ENCODE measurements at regions not wholly inside any gene's neighbourhood (a gene's known extent, or its start where the extent isn't known, plus 50 kb on each side); places are given as distances from the start of the nearest gene placed in this dataset.

GRCh38 chr14:39576258-39576657, 144.0 kb upstream of the FBXO33 start:
- no peaks in the 10 kb centered on the region for H3K79me2 ChIP-seq (ENCODE audit: insufficient read depth, low read length)
- TF ChIP-seq EZH2phosphoT487 (conservative IDR thresholded peaks at IDR 0.05; ENCODE audit: low read length) (no peak), CTCF (IDR thresholded peaks at IDR 0.05; ENCODE audit: insufficient read depth, low read length, poor library complexity, severe bottlenecking) (no peak)
- no peaks in the 10 kb centered on the region for H3F3A ChIP-seq (ENCODE audit: insufficient read depth)
- no peaks in the 10 kb centered on the region for H3K36me3 ChIP-seq (ENCODE audit: low read length)
- H3K4me2 ChIP-seq (ENCODE audit: low read depth, low read length, poor library complexity, severe bottlenecking), result no peak overlapping the region
- no peak overlapping the region for H2AFZ ChIP-seq (ENCODE audit: low read depth, low read length, severe bottlenecking)
- H3K9ac ChIP-seq (ENCODE audit: low read length), result no peak overlapping the region
- H3K4me3 ChIP-seq (ENCODE audit: insufficient read depth, low read length, poor library complexity, severe bottlenecking), result no peak overlapping the region
- H3K9me3 ChIP-seq (ENCODE audit: insufficient read depth, low read length), result peaks cover 5% of the 10 kb centered on the region; the same call in 1 of the 2 replicates
- H3K27me3 ChIP-seq (ENCODE audit: low read length), result no peaks in the 10 kb centered on the region
- H3K9me2 ChIP-seq (replicated peaks; ENCODE audit: insufficient read depth, low read length), result no peaks in the 10 kb centered on the region
- no peak overlapping the region for H3K27ac ChIP-seq (ENCODE audit: low read depth, low read length)
- H4K20me1 ChIP-seq (ENCODE audit: low read depth, low read length), result no peaks in the 10 kb centered on the region

DNA sequence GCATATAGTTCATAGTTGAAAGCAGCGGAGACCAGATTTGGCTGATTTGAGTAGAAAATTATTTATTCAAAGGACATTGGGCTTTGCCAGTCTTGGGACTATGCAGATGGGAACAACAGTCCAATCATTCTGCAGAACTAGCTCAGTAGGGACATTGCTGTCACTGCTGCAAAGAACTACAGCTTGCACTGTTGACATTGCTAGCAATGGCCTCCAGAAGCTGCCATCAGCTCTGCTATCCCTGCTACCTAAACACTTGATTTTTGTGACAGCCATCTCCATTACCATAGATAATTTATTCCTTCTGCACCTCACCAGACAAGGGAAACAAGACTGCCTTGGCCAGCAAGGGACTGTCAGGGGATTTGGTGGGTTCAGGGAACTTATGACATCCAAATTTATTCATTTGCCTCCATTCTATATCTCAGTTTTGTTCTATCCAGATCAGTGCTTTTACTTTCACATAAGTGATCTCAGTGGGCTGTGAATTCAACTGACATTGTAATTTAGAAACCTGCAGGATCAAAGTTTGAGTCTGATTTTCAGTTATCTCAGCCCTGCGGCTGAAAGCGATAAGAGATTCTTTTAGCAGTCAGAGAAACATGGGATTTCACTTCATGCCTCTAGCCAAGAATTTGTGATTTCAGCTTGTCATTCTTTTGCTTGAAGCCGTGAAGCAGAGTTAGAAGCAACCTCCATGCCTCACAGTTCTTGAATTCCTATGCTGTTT, 136.7 kb upstream of the FBXO33 start:
- Histone ChIP-seq H3K27me3 (ENCODE audit: low read length) (no peaks in the 10 kb centered on the region), H3K9me2 (replicated peaks; ENCODE audit: insufficient read depth, low read length) (no peaks in the 10 kb centered on the region), H3K27ac (ENCODE audit: low read depth, low read length) (no peak overlapping the region), H2AFZ (ENCODE audit: low read depth, low read length, severe bottlenecking) (no peak overlapping the region), H3K36me3 (ENCODE audit: low read length) (no peaks in the 10 kb centered on the region), H3F3A (ENCODE audit: insufficient read depth) (no peaks in the 10 kb centered on the region), H3K4me3 (ENCODE audit: insufficient read depth, low read length, poor library complexity, severe bottlenecking) (no peak overlapping the region), H3K9me3 (ENCODE audit: insufficient read depth, low read length) (no peaks in the 10 kb centered on the region), H3K4me2 (ENCODE audit: low read depth, low read length, poor library complexity, severe bottlenecking) (no peak overlapping the region), H4K20me1 (ENCODE audit: low read depth, low read length) (no peaks in the 10 kb centered on the region), H3K9ac (ENCODE audit: low read length) (no peak overlapping the region), H3K79me2 (ENCODE audit: insufficient read depth, low read length) (no peaks in the 10 kb centered on the region)
- no peak for TF ChIP-seq CTCF (IDR thresholded peaks at IDR 0.05; ENCODE audit: insufficient read depth, low read length, poor library complexity, severe bottlenecking)
- TF ChIP-seq EZH2phosphoT487 (conservative IDR thresholded peaks at IDR 0.05; ENCODE audit: low read length), result no peak

- H3F3A ChIP-seq (ENCODE audit: insufficient read depth), result no peaks in the 10 kb centered on the region
- no peaks in the 10 kb centered on the region for H4K20me1 ChIP-seq (ENCODE audit: low read depth, low read length)
- H3K4me3 ChIP-seq (ENCODE audit: insufficient read depth, low read length, poor library complexity, severe bottlenecking), result no peak overlapping the region
- no peak overlapping the region for H3K9ac ChIP-seq (ENCODE audit: low read length)
- H3K9me3 ChIP-seq (ENCODE audit: insufficient read depth, low read length), result no peaks in the 10 kb centered on the region
- H2AFZ ChIP-seq (ENCODE audit: low read depth, low read length, severe bottlenecking), result no peak overlapping the region
- no peaks in the 10 kb centered on the region for H3K27me3 ChIP-seq (ENCODE audit: low read length)
- no peaks in the 10 kb centered on the region for H3K79me2 ChIP-seq (ENCODE audit: insufficient read depth, low read length)
- TF ChIP-seq CTCF (IDR thresholded peaks at IDR 0.05; ENCODE audit: insufficient read depth, low read length, poor library complexity, severe bottlenecking) (no peak), EZH2phosphoT487 (conservative IDR thresholded peaks at IDR 0.05; ENCODE audit: low read length) (no peak)
- no peaks in the 10 kb centered on the region for H3K36me3 ChIP-seq (ENCODE audit: low read length)
- H3K4me2 ChIP-seq (ENCODE audit: low read depth, low read length, poor library complexity, severe bottlenecking), result no peak overlapping the region
- no peaks in the 10 kb centered on the region for H3K9me2 ChIP-seq (replicated peaks; ENCODE audit: insufficient read depth, low read length)
- H3K27ac ChIP-seq (ENCODE audit: low read depth, low read length), result no peak overlapping the region
These were observed 134.6 kb upstream of the FBXO33 start for GRCh38 chr14:39566795-39567194.
